ENCODE measurements at regions not wholly inside any gene's neighbourhood (a gene's known extent, or its start where the extent isn't known, plus 50 kb on each side); places are given as distances from the start of the nearest gene placed in this dataset.
"Not testable (repeated sequence)": the region's sequence is repeated elsewhere in the genome, so short reads cannot be mapped to it uniquely, and the experiment has no call there.

GRCh38 chr12:127485528-127485927 lies 781.4 kb upstream of the TMEM132C start:
- no peak for DNase-seq

- DNase-seq: no peak
These were observed 779.9 kb upstream of the TMEM132C start for GRCh38 chr12:127487031-127487430.

- DNase-seq: no peak
These were observed 777.9 kb upstream of the TMEM132C start for GRCh38 chr12:127489061-127489460.

- no peak for DNase-seq
These were observed 771.7 kb upstream of the TMEM132C start for GRCh38 chr12:127494961-127495915.

GRCh38 chr12:127496255-127496654 lies 770.7 kb upstream of the TMEM132C start:
- DNase-seq: no peak

- DNase-seq: no peak
These were observed 766.4 kb upstream of the TMEM132C start for GRCh38 chr12:127500512-127501035.

GRCh38 chr12:127501916-127502315 lies 765.1 kb upstream of the TMEM132C start:
- DNase-seq: no peak

GRCh38 chr12:127503246-127503645 lies 763.7 kb upstream of the TMEM132C start:
- no peak for DNase-seq

GRCh38 chr12:127503996-127504395 lies 763.0 kb upstream of the TMEM132C start:
- DNase-seq: not testable (repeated sequence)

GRCh38 chr12:127504874-127505273 lies 762.1 kb upstream of the TMEM132C start:
- no peak for DNase-seq

GRCh38 chr12:127507341-127507740 lies 759.6 kb upstream of the TMEM132C start:
- no peak for DNase-seq

GRCh38 chr12:127509066-127509778 lies 757.7 kb upstream of the TMEM132C start:
- DNase-seq: no peak

- no peak for DNase-seq
These were observed 751.0 kb upstream of the TMEM132C start for GRCh38 chr12:127515941-127516340.

- no peak for DNase-seq
These were observed 750.5 kb upstream of the TMEM132C start for GRCh38 chr12:127516467-127516866.

- DNase-seq: no peak
These were observed 747.2 kb upstream of the TMEM132C start for GRCh38 chr12:127519779-127520178.

GRCh38 chr12:127526925-127527324 lies 740.0 kb upstream of the TMEM132C start:
- DNase-seq: no peak

- DNase-seq: no peak
These were observed 738.4 kb upstream of the TMEM132C start for GRCh38 chr12:127528551-127528950.

- no peak for DNase-seq
These were observed 735.4 kb upstream of the TMEM132C start for GRCh38 chr12:127531542-127531941.

- no peak for DNase-seq
These were observed 733.6 kb upstream of the TMEM132C start for GRCh38 chr12:127533353-127533752.

GRCh38 chr12:127536833-127537428 lies 730.0 kb upstream of the TMEM132C start:
- no peak for DNase-seq

GRCh38 chr12:127538316-127538715 lies 728.7 kb upstream of the TMEM132C start:
- DNase-seq: no peak

- no peak for DNase-seq
These were observed 727.6 kb upstream of the TMEM132C start for GRCh38 chr12:127539226-127539858.

GRCh38 chr12:127542391-127542790 lies 724.6 kb upstream of the TMEM132C start:
- DNase-seq: no peak

Data from NCI-H1105 (cell line).